HEK293 (cell line): ENCODE measurements at regions not wholly inside any gene's neighbourhood (a gene's known extent, or its start where the extent isn't known, plus 50 kb on each side); places are given as distances from the start of the nearest gene placed in this dataset.
A peak's percentile ranks its signal among the peaks of the same experiment; 100 is the strongest.

Experiments used
- CTCF ChIA-PET: fragments of 350-600 bp; formaldehyde crosslinking; extraction: SDS; loops from one replicate; lab custom pipeline; 2021; ENCODE audit warnings: antibody characterized with exemption; lab: Yijun Ruan, JAX
- POLR2A ChIA-PET: fragments of 300-600 bp; formaldehyde crosslinking; extraction: SDS; loops from one replicate; lab custom pipeline; 2020; ENCODE audit warnings: antibody characterized with exemption, inconsistent platforms; lab: Yijun Ruan, JAX
- H3K27ac ChIP-seq: fragments of 200-500 bp; sonication (Bioruptor generic); 2 replicates; pipeline ENCODE4 v1.5.1; 2014; ENCODE audit warnings: low read depth, low read length, control low read depth, inconsistent platforms; ENCODE audit errors: extremely low read depth
- H3K36me3 ChIP-seq, 2 experiments: fragments of 200-500 bp in 1 of 2; sonication (Bioruptor generic) in 1 of 2; 1 replicate in 1 of 2; 2 replicates in 1 of 2; pipeline ENCODE4 v1.5.1; 2014 to 2017; ENCODE audit warnings: inconsistent platforms in 2 of 2, low read length in 2 of 2; ENCODE audit not compliant: control insufficient read depth in 2 of 2, insufficient read depth in 1 of 2
- H3K4me1 ChIP-seq: fragments of 200-500 bp; sonication (Bioruptor generic); 2 replicates; pipeline ENCODE4 v1.5.1; 2014; ENCODE audit warnings: mild to moderate bottlenecking, low read length, inconsistent platforms; ENCODE audit not compliant: control insufficient read depth, insufficient read depth
- H3K4me3 ChIP-seq: 2 replicates; pipeline ENCODE4 v1.5.1; 2011; ENCODE audit warnings: low read depth, mild to moderate bottlenecking, control low read depth, low read length, moderate library complexity
- H3K9me3 ChIP-seq: fragments of 200-500 bp; sonication (Bioruptor generic); 2 replicates; pipeline ENCODE4 v1.5.1; 2014; ENCODE audit warnings: low read depth, low read length, inconsistent platforms; ENCODE audit not compliant: control insufficient read depth, insufficient read depth
- CTCF ChIP-seq: fragments of 450-650 bp; formaldehyde crosslinking; IDR thresholded peaks from 2 replicates; pipeline ENCODE4 v1.5.1; 2016; ENCODE audit warnings: missing biosample characterization, missing genetic modification characterization
- HOXC10 ChIP-seq: sonication (generic); formaldehyde crosslinking; IDR thresholded peaks from 2 replicates; pipeline ENCODE4 v1.8.1; 2023; ENCODE audit warnings: mild to moderate bottlenecking, missing genetic modification reagents
- OSR2 ChIP-seq: fragments of 450-650 bp; formaldehyde crosslinking; IDR thresholded peaks from 2 replicates; pipeline ENCODE4 v1.5.1; 2016; ENCODE audit warnings: missing biosample characterization, missing genetic modification characterization
- PATZ1 ChIP-seq: fragments of 450-650 bp; formaldehyde crosslinking; IDR thresholded peaks from 2 replicates; pipeline ENCODE4 v1.5.1; 2016; ENCODE audit warnings: missing biosample characterization, missing genetic modification characterization
- SP7 ChIP-seq: fragments of 450-650 bp; formaldehyde crosslinking; IDR thresholded peaks from 2 replicates; pipeline ENCODE4 v1.5.1; 2016; ENCODE audit warnings: missing biosample characterization, missing genetic modification characterization
- YY1 ChIP-seq: fragments of 450-650 bp; formaldehyde crosslinking; IDR thresholded peaks from 2 replicates; pipeline ENCODE4 v1.5.1; 2018; ENCODE audit warnings: missing biosample characterization, missing genetic modification characterization
- ZBTB17 ChIP-seq: fragments of 450-650 bp; formaldehyde crosslinking; IDR thresholded peaks from 2 replicates; pipeline ENCODE4 v1.5.1; 2016; ENCODE audit warnings: missing biosample characterization, missing genetic modification characterization
- ZNF223 ChIP-seq: fragments of 450-650 bp; formaldehyde crosslinking; IDR thresholded peaks from 2 replicates; pipeline ENCODE4 v1.5.1; 2016; ENCODE audit warnings: missing biosample characterization, missing genetic modification characterization
- ZNF335 ChIP-seq: fragments of 450-650 bp; formaldehyde crosslinking; conservative IDR thresholded peaks from 2 replicates; pipeline ENCODE4 v1.5.1; 2016; ENCODE audit warnings: missing biosample characterization, missing genetic modification characterization
- ZNF518A ChIP-seq: fragments of 450-650 bp; formaldehyde crosslinking; conservative IDR thresholded peaks from 2 replicates; pipeline ENCODE4 v1.5.1; 2016; ENCODE audit warnings: low read depth, missing biosample characterization, missing genetic modification characterization
- ZNF654 ChIP-seq: fragments of 450-650 bp; formaldehyde crosslinking; IDR thresholded peaks from 2 replicates; pipeline ENCODE4 v1.5.1; 2016; ENCODE audit warnings: low read depth, missing biosample characterization, missing genetic modification characterization
- ZNF777 ChIP-seq: fragments of 450-650 bp; formaldehyde crosslinking; IDR thresholded peaks from 2 replicates; pipeline ENCODE4 v1.5.1; 2017; ENCODE audit warnings: missing biosample characterization, missing genetic modification characterization, borderline replicate concordance
- ZNF843 ChIP-seq: fragments of 450-650 bp; formaldehyde crosslinking; IDR thresholded peaks from 2 replicates; pipeline ENCODE4 v1.5.1; 2016; ENCODE audit warnings: missing biosample characterization, missing genetic modification characterization
- TF ChIP-seq, protein P1 (sequence below): sonication (generic); formaldehyde crosslinking; IDR thresholded peaks from 2 replicates; pipeline ENCODE4 v1.8.1; 2022; ENCODE audit warnings: mild to moderate bottlenecking, moderate library complexity, missing genetic modification reagents
- TF ChIP-seq, protein P2 (sequence below): fragments of 450-650 bp; formaldehyde crosslinking; IDR thresholded peaks from 2 replicates; pipeline ENCODE4 v1.5.1; 2016; ENCODE audit warnings: missing biosample characterization, missing genetic modification characterization
- TF ChIP-seq, protein P3 (sequence below): fragments of 450-650 bp; formaldehyde crosslinking; IDR thresholded peaks from 2 replicates; pipeline ENCODE4 v1.5.1; 2016; ENCODE audit warnings: missing biosample characterization, missing genetic modification characterization

- no peak overlapping the region for H3K27ac ChIP-seq
- POLR2A ChIA-PET = no interaction called here
- CTCF ChIA-PET = interaction anchor here (0.6 to 13.7 kb wide), 23 partner anchors 9 to 838 kb away, joined by 3 to 129 read pairs (median 5); no protein-coding TSS in a partner anchor
- no peaks in the 10 kb centered on the region for H3K4me1 ChIP-seq
- TF ChIP-seq, protein P1, sequence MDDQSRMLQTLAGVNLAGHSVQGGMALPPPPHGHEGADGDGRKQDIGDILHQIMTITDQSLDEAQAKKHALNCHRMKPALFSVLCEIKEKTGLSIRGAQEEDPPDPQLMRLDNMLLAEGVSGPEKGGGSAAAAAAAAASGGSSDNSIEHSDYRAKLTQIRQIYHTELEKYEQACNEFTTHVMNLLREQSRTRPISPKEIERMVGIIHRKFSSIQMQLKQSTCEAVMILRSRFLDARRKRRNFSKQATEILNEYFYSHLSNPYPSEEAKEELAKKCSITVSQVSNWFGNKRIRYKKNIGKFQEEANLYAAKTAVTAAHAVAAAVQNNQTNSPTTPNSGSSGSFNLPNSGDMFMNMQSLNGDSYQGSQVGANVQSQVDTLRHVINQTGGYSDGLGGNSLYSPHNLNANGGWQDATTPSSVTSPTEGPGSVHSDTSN (CRISPR knock-in tag) = no peak
- H3K9me3 ChIP-seq = no peaks in the 10 kb centered on the region
- H3K36me3 ChIP-seq = no peaks in the 10 kb centered on the region
- no peak overlapping the region for H3K4me3 ChIP-seq
Measured at GRCh38 chr2:175282886-175283285, 101.4 kb upstream of the ATP5MC3 start.

GRCh38 chr2:175282300-175282699, 100.8 kb upstream of the ATP5MC3 start:
- no peaks in the 10 kb centered on the region for H3K4me1 ChIP-seq
- H3K27ac ChIP-seq = no peak overlapping the region
- POLR2A ChIA-PET = no interaction called here
- no peaks in the 10 kb centered on the region for H3K36me3 ChIP-seq
- no peak overlapping the region for H3K4me3 ChIP-seq
- H3K9me3 ChIP-seq = no peaks in the 10 kb centered on the region
- CTCF ChIA-PET = interaction anchor here (0.6 to 13.7 kb wide), 33 partner anchors 10 to 839 kb away, joined by 3 to 129 read pairs (median 4); no protein-coding TSS in a partner anchor
- TF ChIP-seq PATZ1 (tag by site-specific recombination) (no peak), SP7 (tag by site-specific recombination) (peak; percentile 91), YY1 (no peak), ZNF654 (tag by site-specific recombination) (peak; percentile 42; the same call in 1 of the 2 replicates), ZNF518A (tag by site-specific recombination) (no peak), ZNF843 (tag by site-specific recombination) (no peak), ZNF335 (no peak), OSR2 (tag by site-specific recombination) (peak; percentile 46), ZNF777 (tag by site-specific recombination) (no peak), CTCF (tag by site-specific recombination) (peak; percentile 16; the same call in 1 of the 2 replicates), HOXC10 (CRISPR knock-in tag) (no peak), ZNF223 (tag by site-specific recombination) (no peak), ZBTB17 (tag by site-specific recombination) (no peak)
- TF ChIP-seq, protein P2, sequence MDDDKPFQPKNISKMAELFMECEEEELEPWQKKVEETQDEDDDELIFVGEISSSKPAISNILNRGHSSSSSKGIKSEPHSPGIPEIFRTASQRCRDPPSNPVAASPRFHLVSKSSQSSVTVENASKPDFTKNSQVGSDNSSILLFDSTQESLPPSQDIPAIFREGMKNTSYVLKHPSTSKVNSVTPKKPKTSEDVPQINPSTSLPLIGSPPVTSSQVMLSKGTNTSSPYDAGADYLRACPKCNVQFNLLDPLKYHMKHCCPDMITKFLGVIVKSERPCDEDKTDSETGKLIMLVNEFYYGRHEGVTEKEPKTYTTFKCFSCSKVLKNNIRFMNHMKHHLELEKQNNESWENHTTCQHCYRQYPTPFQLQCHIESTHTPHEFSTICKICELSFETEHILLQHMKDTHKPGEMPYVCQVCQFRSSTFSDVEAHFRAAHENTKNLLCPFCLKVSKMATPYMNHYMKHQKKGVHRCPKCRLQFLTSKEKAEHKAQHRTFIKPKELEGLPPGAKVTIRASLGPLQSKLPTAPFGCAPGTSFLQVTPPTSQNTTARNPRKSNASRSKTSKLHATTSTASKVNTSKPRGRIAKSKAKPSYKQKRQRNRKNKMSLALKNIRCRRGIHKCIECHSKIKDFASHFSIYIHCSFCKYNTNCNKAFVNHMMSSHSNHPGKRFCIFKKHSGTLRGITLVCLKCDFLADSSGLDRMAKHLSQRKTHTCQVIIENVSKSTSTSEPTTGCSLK (tag by site-specific recombination) = no peak
- TF ChIP-seq, protein P3, sequence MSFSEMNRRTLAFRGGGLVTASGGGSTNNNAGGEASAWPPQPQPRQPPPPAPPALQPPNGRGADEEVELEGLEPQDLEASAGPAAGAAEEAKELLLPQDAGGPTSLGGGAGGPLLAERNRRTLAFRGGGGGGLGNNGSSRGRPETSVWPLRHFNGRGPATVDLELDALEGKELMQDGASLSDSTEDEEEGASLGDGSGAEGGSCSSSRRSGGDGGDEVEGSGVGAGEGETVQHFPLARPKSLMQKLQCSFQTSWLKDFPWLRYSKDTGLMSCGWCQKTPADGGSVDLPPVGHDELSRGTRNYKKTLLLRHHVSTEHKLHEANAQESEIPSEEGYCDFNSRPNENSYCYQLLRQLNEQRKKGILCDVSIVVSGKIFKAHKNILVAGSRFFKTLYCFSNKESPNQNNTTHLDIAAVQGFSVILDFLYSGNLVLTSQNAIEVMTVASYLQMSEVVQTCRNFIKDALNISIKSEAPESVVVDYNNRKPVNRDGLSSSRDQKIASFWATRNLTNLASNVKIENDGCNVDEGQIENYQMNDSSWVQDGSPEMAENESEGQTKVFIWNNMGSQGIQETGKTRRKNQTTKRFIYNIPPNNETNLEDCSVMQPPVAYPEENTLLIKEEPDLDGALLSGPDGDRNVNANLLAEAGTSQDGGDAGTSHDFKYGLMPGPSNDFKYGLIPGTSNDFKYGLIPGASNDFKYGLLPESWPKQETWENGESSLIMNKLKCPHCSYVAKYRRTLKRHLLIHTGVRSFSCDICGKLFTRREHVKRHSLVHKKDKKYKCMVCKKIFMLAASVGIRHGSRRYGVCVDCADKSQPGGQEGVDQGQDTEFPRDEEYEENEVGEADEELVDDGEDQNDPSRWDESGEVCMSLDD (tag by site-specific recombination) = no peak
